ENCODE measurements at regions not wholly inside any gene's neighbourhood (a gene's known extent, or its start where the extent isn't known, plus 50 kb on each side); places are given as distances from the start of the nearest gene placed in this dataset.
"Not testable (repeated sequence)": the region's sequence is repeated elsewhere in the genome, so short reads cannot be mapped to it uniquely, and the experiment has no call there.

- POLR2A ChIA-PET (ENCODE audit: unreplicated experiment) = interaction anchor here (0.6 to 1.0 kb wide), 2 partner anchors 11 to 1582 kb away, joined by 3 to 4 read pairs; no protein-coding TSS in a partner anchor
- CTCF ChIA-PET = no interaction called here
- H3F3A ChIP-seq (ENCODE audit: insufficient read depth, low read depth) = peaks cover 16% of the 10 kb centered on the region
- H3K27ac ChIP-seq = peak overlapping the region; percentile 63
- peak; percentile 48 to 88 for DNase-seq
- H3K36me3 ChIP-seq (ENCODE audit: low read depth) = no peaks in the 10 kb centered on the region
- no peak overlapping the region for H3K4me3 ChIP-seq
- TF ChIP-seq EZH2 (IDR thresholded peaks at IDR 0.05; ENCODE audit: low read depth) (no peak), CTCF (conservative IDR thresholded peaks at IDR 0.05) (no peak)
- H2AFZ ChIP-seq = no peak overlapping the region
- H3K4me2 ChIP-seq = peak overlapping the region; percentile 39
- H3K79me2 ChIP-seq (ENCODE audit: low read depth) = no peaks in the 10 kb centered on the region
- intact Hi-C loops (cut with micrococcal nuclease; ENCODE audit: unreplicated experiment) = loop anchor here (5.0 kb wide), 1 partner anchor 61 kb away; no protein-coding TSS in a partner anchor
- no peaks in the 10 kb centered on the region; the same call in 1 of the 2 replicates for H3K9me3 ChIP-seq (ENCODE audit: insufficient read depth, low read depth)
- H3K9me2 ChIP-seq (ENCODE audit: insufficient read depth) = no peaks in the 10 kb centered on the region
- no peaks in the 10 kb centered on the region for H3K27me3 ChIP-seq (ENCODE audit: insufficient read depth, low read depth)
- peaks cover 19% of the 10 kb centered on the region for H3K4me1 ChIP-seq (replicated peaks; ENCODE audit: insufficient read depth)
- H4K20me1 ChIP-seq (ENCODE audit: insufficient read depth) = no peaks in the 10 kb centered on the region
- BruUV-seq (replicated peaks) = no TSS peak
Observed at GRCh38 chr6:106858653-106859092, 115.9 kb downstream of the CD24 start.

GRCh38 chr6:106857771-106858652, 116.5 kb downstream of the CD24 start:
- no peaks in the 10 kb centered on the region for H3K9me2 ChIP-seq (ENCODE audit: insufficient read depth)
- H3K4me3 ChIP-seq = no peak overlapping the region
- peak overlapping the region; percentile 39 for H3K4me2 ChIP-seq
- ChIA-PET CTCF (no interaction called here), POLR2A (ENCODE audit: unreplicated experiment) (interaction anchor here (0.6 to 1.0 kb wide), 3 partner anchors 12 to 1581 kb away, joined by 3 to 4 read pairs (median 3); no protein-coding TSS in a partner anchor)
- no TSS peak for BruUV-seq (replicated peaks)
- H3F3A ChIP-seq (ENCODE audit: insufficient read depth, low read depth) = peaks cover 16% of the 10 kb centered on the region
- H3K9me3 ChIP-seq (ENCODE audit: insufficient read depth, low read depth) = no peaks in the 10 kb centered on the region; the same call in 1 of the 2 replicates
- peak overlapping the region; percentile 33; the same call in 1 of the 2 replicates for H3K27ac ChIP-seq
- TF ChIP-seq CTCF (conservative IDR thresholded peaks at IDR 0.05) = no peak
- TF ChIP-seq EZH2 (IDR thresholded peaks at IDR 0.05; ENCODE audit: low read depth) = no peak
- no peak for DNase-seq
- H3K27me3 ChIP-seq (ENCODE audit: insufficient read depth, low read depth) = no peaks in the 10 kb centered on the region
- H3K36me3 ChIP-seq (ENCODE audit: low read depth) = no peaks in the 10 kb centered on the region
- H3K4me1 ChIP-seq (replicated peaks; ENCODE audit: insufficient read depth) = peaks cover 19% of the 10 kb centered on the region
- H2AFZ ChIP-seq = no peak overlapping the region
- H3K79me2 ChIP-seq (ENCODE audit: low read depth) = no peaks in the 10 kb centered on the region
- H4K20me1 ChIP-seq (ENCODE audit: insufficient read depth) = no peaks in the 10 kb centered on the region
- intact Hi-C loops (cut with micrococcal nuclease; ENCODE audit: unreplicated experiment) = loop anchor here (5.0 kb wide), 1 partner anchor 61 kb away; no protein-coding TSS in a partner anchor

- not testable (repeated sequence) for BruUV-seq (replicated peaks)
- peaks cover 19% of the 10 kb centered on the region for H3K4me1 ChIP-seq (replicated peaks; ENCODE audit: insufficient read depth)
Observed at GRCh38 chr6:106857310-106857709, 117.2 kb downstream of the CD24 start.

More at GRCh38 chr6:106857310-106857709, 117.2 kb downstream of the CD24 start:
- intact Hi-C loops (cut with micrococcal nuclease; ENCODE audit: unreplicated experiment) = loop anchor here (5.0 kb wide), 1 partner anchor 60 kb away; no protein-coding TSS in a partner anchor
- POLR2A ChIA-PET (ENCODE audit: unreplicated experiment) = interaction anchor here (0.6 kb wide), 1 partner anchor 13 kb away, joined by 3 read pairs; no protein-coding TSS in a partner anchor
- H3F3A ChIP-seq (ENCODE audit: insufficient read depth, low read depth) = peaks cover 16% of the 10 kb centered on the region
- H2AFZ ChIP-seq; H3K9me3 ChIP-seq (ENCODE audit: insufficient read depth, low read depth); H4K20me1 ChIP-seq (ENCODE audit: insufficient read depth); H3K36me3 ChIP-seq (ENCODE audit: low read depth); H3K27me3 ChIP-seq (ENCODE audit: insufficient read depth, low read depth); H3K27ac ChIP-seq; H3K9me2 ChIP-seq (ENCODE audit: insufficient read depth); H3K79me2 ChIP-seq (ENCODE audit: low read depth); CTCF ChIA-PET; DNase-seq; H3K4me3 ChIP-seq; H3K4me2 ChIP-seq: not testable (repeated sequence)

All from PC-9 (cell line).